ENCODE measurements at regions not wholly inside any gene's neighbourhood (a gene's known extent, or its start where the extent isn't known, plus 50 kb on each side); places are given as distances from the start of the nearest gene placed in this dataset.

- TF ChIP-seq CTCF (IDR thresholded peaks at IDR 0.05): no peak
- TF ChIP-seq EP300 (IDR thresholded peaks at IDR 0.05; ENCODE audit: borderline replicate concordance in 1 of 2, low read depth in 1 of 2, low read length in 1 of 2): no peak
- no peak for TF ChIP-seq REST (IDR thresholded peaks at IDR 0.05; ENCODE audit: low read depth, low read length)
- TF ChIP-seq TCF12 (IDR thresholded peaks at IDR 0.05): no peak
- TF ChIP-seq RFX5 (IDR thresholded peaks at IDR 0.05; ENCODE audit: low read length): no peak
- TF ChIP-seq YY1 (IDR thresholded peaks at IDR 0.05; ENCODE audit: low read depth): no peak
- no peak for TF ChIP-seq MAX (IDR thresholded peaks at IDR 0.05; ENCODE audit: low read depth)
Observed at GRCh38 chr13:107753748-107754147, 461.6 kb downstream of the LIG4 start.
